K562 (cell line): ENCODE measurements at regions not wholly inside any gene's neighbourhood (a gene's known extent, or its start where the extent isn't known, plus 50 kb on each side); places are given as distances from the start of the nearest gene placed in this dataset.

Experiments used
- ATAC-seq: fragments of 200-7000 bp; cut with Tn5 transposase; 3 replicates; pipeline ENCODE4 v1.9.1; 2020; ENCODE audit warnings: moderate library complexity
- BruUV-seq: library from RNA; stranded (reverse); fragments of 400-500 nt; replicated peaks from 2 replicates; lab custom pipeline; 2021; lab: Mats Ljungman, UMichigan
- CTCF ChIA-PET: fragments of 300-600 bp; formaldehyde crosslinking; extraction: SDS; loops from one replicate; lab custom pipeline; 2021; ENCODE audit warnings: low intra/inter-chr PET ratio; lab: Yijun Ruan, JAX
- POLR2A ChIA-PET: fragments of 300-600, 350-650 bp; sonication (Branson Sonifier 250); formaldehyde crosslinking; extraction: SDS; loops from one replicate; lab custom pipeline; 2021; ENCODE audit warnings: antibody characterized with exemption, inconsistent platforms; lab: Yijun Ruan, JAX
- DNase-seq, 4 experiments: peaks; one replicate each; pipeline versions ENCODE4 v3.0.0 to v3.0.0-alpha.2; 2011 to 2018; ENCODE audit warnings: low spot score in 3 of 4, mixed read lengths in 3 of 4; ENCODE audit errors: extremely low read depth in 1 of 4
- FAIRE-seq: peaks from 2 replicates; lab custom pipeline; 2011; peaks lifted over from hg19 to GRCh38; lab: Jason Lieb, UNC
- H2AFZ ChIP-seq: 2 replicates; pipeline ENCODE4 v1.6.0; 2011; ENCODE audit warnings: low read depth, low read length, control low read depth, inconsistent platforms
- H3K27ac ChIP-seq: fragments of 200-600 bp; 3 replicates; pipeline ENCODE4 v1.8.0; 2011; ENCODE audit warnings: low read depth, mild to moderate bottlenecking, control low read depth, inconsistent platforms, low read length, moderate library complexity, mixed read lengths; ENCODE audit errors: extremely low read depth
- H3K27me3 ChIP-seq, 2 experiments: fragments of 300-600 bp in 1 of 2; 2 replicates in 1 of 2; 3 replicates in 1 of 2; pipeline versions ENCODE4 v1.6.0 to v1.8.0; 2011; ENCODE audit warnings: inconsistent platforms in 2 of 2, low read length in 2 of 2, mild to moderate bottlenecking in 1 of 2, mixed read lengths in 1 of 2, moderate library complexity in 1 of 2; ENCODE audit not compliant: control insufficient read depth in 2 of 2, insufficient read depth in 2 of 2
- H3K36me3 ChIP-seq: fragments of 300-600 bp; 3 replicates; pipeline ENCODE4 v1.8.0; 2011; ENCODE audit warnings: mild to moderate bottlenecking, low read length, inconsistent platforms; ENCODE audit not compliant: control insufficient read depth, insufficient read depth
- H3K4me1 ChIP-seq, 2 experiments: fragments of 200-600 bp in 1 of 2; replicated peaks in 1 of 2; 2 replicates in 1 of 2; 3 replicates in 1 of 2; pipeline versions ENCODE4 v1.5.1 to v1.8.0; 2011; ENCODE audit warnings: inconsistent platforms in 2 of 2, low read length in 2 of 2, mild to moderate bottlenecking in 1 of 2, mixed read lengths in 1 of 2, moderate library complexity in 1 of 2; ENCODE audit not compliant: control insufficient read depth in 2 of 2, insufficient read depth in 2 of 2
- H3K4me2 ChIP-seq: 2 replicates; pipeline ENCODE4 v1.6.1; 2011; ENCODE audit warnings: low read length, control low read depth, inconsistent platforms, mixed read lengths; ENCODE audit not compliant: insufficient read depth
- H3K4me3 ChIP-seq: fragments of 200-600 bp; sonication (generic), shearing (Covaris generic); 2 replicates; pipeline ENCODE4 v1.5.1; 2016; ENCODE audit warnings: control low read depth, inconsistent platforms
- H3K79me2 ChIP-seq: fragments of 200-600 bp; 3 replicates; pipeline ENCODE4 v1.8.0; 2011; ENCODE audit warnings: low read length, inconsistent platforms; ENCODE audit not compliant: control insufficient read depth, insufficient read depth
- H3K9ac ChIP-seq, 2 experiments: 2 replicates each; pipeline versions ENCODE4 v1.6.0 to v1.6.1; 2011; ENCODE audit warnings: low read depth in 2 of 2, low read length in 2 of 2, control low read depth in 1 of 2, inconsistent platforms in 1 of 2, mild to moderate bottlenecking in 1 of 2, mixed read lengths in 1 of 2; ENCODE audit not compliant: insufficient read depth in 1 of 2
- H3K9me1 ChIP-seq: one replicate; pipeline ENCODE4 v1.6.0; 2011; ENCODE audit warnings: inconsistent platforms, mild to moderate bottlenecking, low read length, moderate library complexity; ENCODE audit not compliant: control insufficient read depth, insufficient read depth
- H3K9me3 ChIP-seq: replicated peaks from 2 replicates; pipeline ENCODE4 v1.5.1; 2011; ENCODE audit warnings: low read depth, low read length, inconsistent platforms; ENCODE audit not compliant: control insufficient read depth, insufficient read depth
- H4K20me1 ChIP-seq: replicated peaks from 2 replicates; pipeline ENCODE4 v1.6.1; 2011; ENCODE audit warnings: low read length, inconsistent platforms, mixed read lengths; ENCODE audit not compliant: control insufficient read depth, insufficient read depth
- YY1 ChIP-seq, 3 experiments: IDR thresholded peaks; 2 replicates each; pipeline ENCODE4 v1.6.1; 2011; ENCODE audit warnings: low read length in 2 of 3, mild to moderate bottlenecking in 2 of 3, moderate library complexity in 2 of 3, borderline replicate concordance in 1 of 3, control low read depth in 1 of 3, low read depth in 1 of 3; ENCODE audit not compliant: insufficient read depth in 3 of 3, insufficient replicate concordance in 2 of 3, control insufficient read depth in 1 of 3, insufficient read length in 1 of 3; ENCODE audit errors: extremely low read depth in 1 of 3
- ZNF134 ChIP-seq: fragments of 250-450 bp; sonication (Bioruptor Pico); conservative IDR thresholded peaks from 2 replicates; pipeline ENCODE4 v1.4.0; 2020
- WGBS: fragments of 100-300 bp; shearing (Covaris generic); methylation state at CpG from one replicate; pipeline ENCODE4 v1.1.6; 2016; ENCODE audit warnings: low coverage, mixed read lengths; ENCODE audit not compliant: insufficient coverage; ENCODE audit errors: missing lambda C conversion rate; 5-methylcytosine and 5-hydroxymethylcytosine counted together
- in situ Hi-C: fragments of 300-500 bp; cut with MboI; formaldehyde crosslinking; loops from 4 replicates; pipeline ENCODE4 v1.15.0; 2018; ENCODE audit warnings: inconsistent platforms, mixed read lengths
- intact Hi-C: fragments of 100-400 bp; cut with micrococcal nuclease; formaldehyde crosslinking; loops from 2 replicates; pipeline ENCODE4 v1.14.2; 2022
- TF ChIP-seq, protein P1 (sequence below): fragments of 250-450 bp; sonication (Bioruptor Pico); IDR thresholded peaks from 2 replicates; pipeline ENCODE4 v1.5.0; 2021; ENCODE audit warnings: mild to moderate bottlenecking, moderate library complexity

DNA sequence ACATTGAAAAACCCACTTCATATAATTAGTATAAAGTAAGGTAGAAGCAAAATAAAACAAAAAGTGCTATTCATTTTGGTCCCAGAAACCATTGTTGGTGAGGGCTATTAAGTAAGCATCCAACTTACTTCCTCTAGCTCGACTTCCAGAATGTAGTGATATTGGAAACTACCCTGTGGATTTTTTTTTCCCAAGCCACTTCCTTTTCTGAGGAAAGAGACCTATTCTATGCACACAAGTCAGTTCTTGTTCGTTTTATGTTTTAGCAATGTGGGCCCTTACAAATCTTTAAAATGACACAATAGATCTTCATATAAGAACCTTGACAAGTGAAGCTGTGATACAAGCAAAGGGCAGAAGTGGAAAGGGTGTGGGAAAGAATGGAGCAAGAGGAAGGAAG lies 402.0 kb upstream of the TBL1XR1 start:
- POLR2A ChIA-PET: interaction anchor here (2.5 kb wide), 1 partner anchor 9 kb away, joined by 11 read pairs; no protein-coding TSS in a partner anchor
- H3K4me1 ChIP-seq: peaks cover 0 to 34% of the 10 kb centered on the region in 2 experiments; a peak in 3 of 5 replicates
- BruUV-seq: no TSS peak
- H3K9ac ChIP-seq: no peak overlapping the region
- H2AFZ ChIP-seq: no peak overlapping the region; the same call in 1 of the 2 replicates
- H3K27ac ChIP-seq: no peak overlapping the region
- H3K36me3 ChIP-seq: no peaks in the 10 kb centered on the region
- no peak overlapping the region for H3K4me2 ChIP-seq
- H3K4me3 ChIP-seq: no peak overlapping the region
- no peaks in the 10 kb centered on the region for H4K20me1 ChIP-seq
- no peak for FAIRE-seq
- ATAC-seq: no peak
- CTCF ChIA-PET: no interaction called here
- DNase-seq: no peak
- intact Hi-C loops (no loop called here), in situ Hi-C loops (no loop called here)
- H3K9me1 ChIP-seq: no peaks in the 10 kb centered on the region
- H3K79me2 ChIP-seq: no peaks in the 10 kb centered on the region
- no peaks in the 10 kb centered on the region for H3K27me3 ChIP-seq
- H3K9me3 ChIP-seq: no peaks in the 10 kb centered on the region
- TF ChIP-seq YY1 (IDR thresholded peaks at IDR 0.05; ENCODE audit: borderline replicate concordance in 1 of 3, control insufficient read depth in 1 of 3, extremely low read depth in 1 of 3, insufficient read depth in 3 of 3, insufficient read length in 1 of 3, insufficient replicate concordance in 2 of 3, low read depth in 1 of 3, low read length in 2 of 3) (no peak), ZNF134 (CRISPR knock-in tag) (no peak)
- TF ChIP-seq, protein P1, sequence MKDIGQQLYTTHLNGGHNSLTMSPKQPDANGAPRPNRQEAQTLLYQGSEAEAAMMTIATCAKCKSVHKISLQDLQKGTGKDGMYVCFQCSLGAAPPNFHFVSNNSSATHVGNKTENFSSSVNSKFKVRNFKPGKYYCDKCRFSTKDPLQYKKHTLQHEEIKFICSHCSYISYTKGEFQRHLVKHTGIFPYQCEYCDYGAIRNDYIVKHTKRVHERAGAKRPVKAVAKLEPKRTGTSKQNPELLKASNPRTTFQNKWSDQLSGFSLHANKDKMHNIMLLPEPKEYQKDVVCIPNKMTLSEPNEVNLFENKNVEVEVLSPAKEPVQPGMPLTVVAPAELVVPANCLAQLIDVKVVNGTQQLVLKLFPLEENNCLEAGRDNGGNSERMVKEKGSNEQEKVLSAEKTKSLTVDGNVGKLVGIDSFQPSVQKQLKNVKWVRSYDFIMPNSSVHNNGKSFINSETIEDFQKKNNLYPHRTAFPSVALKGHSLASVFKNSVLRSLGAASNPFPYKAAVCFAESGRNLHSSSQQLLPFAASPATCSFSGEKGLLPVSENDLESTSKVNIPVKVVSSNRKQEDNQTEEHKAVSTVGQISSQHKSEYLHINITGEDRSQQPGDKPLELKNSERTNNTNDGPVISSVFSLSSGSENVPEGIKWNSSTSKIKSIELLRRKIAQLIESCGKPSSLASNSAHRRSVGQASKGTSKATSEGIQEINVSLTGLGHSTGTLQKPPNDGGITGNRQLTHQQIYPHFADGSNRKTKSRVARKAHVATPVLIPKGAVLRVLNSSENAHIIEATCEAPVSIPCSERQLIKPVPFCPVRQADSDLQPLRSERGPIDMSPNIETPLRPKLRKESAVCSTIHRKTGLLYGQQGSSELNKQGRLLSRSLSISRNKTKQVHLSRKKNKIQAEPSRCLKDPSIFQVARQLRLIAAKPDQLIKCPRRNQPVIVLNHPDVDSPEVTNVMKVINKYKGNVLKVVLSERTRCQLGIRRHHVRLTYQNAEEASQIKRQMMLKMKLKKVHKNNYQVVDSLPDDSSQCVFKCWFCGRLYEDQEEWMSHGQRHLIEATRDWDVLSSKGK (CRISPR knock-in tag): no peak
- WGBS: 15% methylated on average over 2 of the region's 2 CpGs
